H9 (cell line): ENCODE measurements at regions not wholly inside any gene's neighbourhood (a gene's known extent, or its start where the extent isn't known, plus 50 kb on each side); places are given as distances from the start of the nearest gene placed in this dataset.

Experiments used
- DNase-seq: peaks from one replicate; pipeline ENCODE4 v3.0.0-alpha.2; 2017
- H2AFZ ChIP-seq: one replicate; pipeline ENCODE4 v1.6.1; 2013; ENCODE audit warnings: mild to moderate bottlenecking, low read length, control low read depth, moderate library complexity
- H2AK5ac ChIP-seq: 2 replicates; pipeline ENCODE4 v1.6.1; 2013; ENCODE audit warnings: low read length, control low read depth, mixed read lengths; ENCODE audit not compliant: insufficient read length
- H2BK120ac ChIP-seq: one replicate; pipeline ENCODE4 v1.6.1; 2013; ENCODE audit warnings: low read depth, mild to moderate bottlenecking, low read length, control low read depth, inconsistent platforms; ENCODE audit not compliant: poor library complexity, severe bottlenecking
- H2BK12ac ChIP-seq: 2 replicates; pipeline ENCODE4 v1.6.1; 2013; ENCODE audit warnings: low read length, control low read depth, mixed read lengths, low read depth; ENCODE audit not compliant: insufficient read length
- H2BK15ac ChIP-seq: 2 replicates; pipeline ENCODE4 v1.6.1; 2013; ENCODE audit warnings: low read depth, low read length, control low read depth
- H2BK20ac ChIP-seq: one replicate; pipeline ENCODE4 v1.6.1; 2013; ENCODE audit warnings: low read depth, mild to moderate bottlenecking, low read length, control low read depth, inconsistent platforms; ENCODE audit not compliant: poor library complexity, severe bottlenecking
- H2BK5ac ChIP-seq: 2 replicates; pipeline ENCODE4 v1.6.1; 2013; ENCODE audit warnings: low read length, control low read depth, mixed read lengths; ENCODE audit not compliant: insufficient read length
- H3K14ac ChIP-seq: 2 replicates; pipeline ENCODE4 v1.6.1; 2013; ENCODE audit warnings: low read length, control low read depth; ENCODE audit not compliant: insufficient read depth
- H3K18ac ChIP-seq: 2 replicates; pipeline ENCODE4 v1.6.1; 2013; ENCODE audit warnings: low read depth, mild to moderate bottlenecking, mixed read lengths, low read length, control low read depth; ENCODE audit not compliant: insufficient read length
- H3K23ac ChIP-seq: 2 replicates; pipeline ENCODE4 v1.6.1; 2013; ENCODE audit warnings: low read length, control low read depth, mixed read lengths, low read depth; ENCODE audit not compliant: insufficient read length
- H3K23me2 ChIP-seq: 2 replicates; pipeline ENCODE4 v1.6.1; 2013; ENCODE audit warnings: low read depth, mild to moderate bottlenecking, mixed read lengths, low read length, control low read depth; ENCODE audit not compliant: insufficient read length, poor library complexity, severe bottlenecking
- H3K27ac ChIP-seq: 2 replicates; pipeline ENCODE4 v1.5.1; 2013; ENCODE audit warnings: low read length, control low read depth, mixed read lengths, low read depth; ENCODE audit not compliant: insufficient read length
- H3K27me3 ChIP-seq: 2 replicates; pipeline ENCODE4 v1.6.1; 2013; ENCODE audit warnings: low read length, control low read depth, inconsistent platforms; ENCODE audit not compliant: insufficient read depth
- H3K4ac ChIP-seq: 2 replicates; pipeline ENCODE4 v1.6.1; 2013; ENCODE audit warnings: low read depth, mild to moderate bottlenecking, control low read depth, inconsistent platforms, low read length, moderate library complexity
- H3K4me1 ChIP-seq: 2 replicates; pipeline ENCODE4 v1.6.1; 2013; ENCODE audit warnings: low read length, control low read depth, inconsistent platforms; ENCODE audit not compliant: insufficient read depth
- H3K4me2 ChIP-seq: 2 replicates; pipeline ENCODE4 v1.6.1; 2013; ENCODE audit warnings: low read length, control low read depth, mixed read lengths; ENCODE audit not compliant: insufficient read length, insufficient read depth
- H3K56ac ChIP-seq: 2 replicates; pipeline ENCODE4 v1.6.1; 2013; ENCODE audit warnings: low read depth, mild to moderate bottlenecking, mixed read lengths, low read length, control low read depth; ENCODE audit not compliant: insufficient read length
- H3K79me1 ChIP-seq: 2 replicates; pipeline ENCODE4 v1.6.1; 2013; ENCODE audit warnings: low read depth, mild to moderate bottlenecking, moderate library complexity, low read length, control low read depth, inconsistent platforms; ENCODE audit not compliant: insufficient read depth, poor library complexity, severe bottlenecking
- H3K79me2 ChIP-seq: 2 replicates; pipeline ENCODE4 v1.6.1; 2013; ENCODE audit warnings: low read length, control low read depth, inconsistent platforms; ENCODE audit not compliant: insufficient read depth
- H3K9ac ChIP-seq: 2 replicates; pipeline ENCODE4 v1.6.1; 2013; ENCODE audit warnings: low read length, control low read depth, mixed read lengths; ENCODE audit not compliant: insufficient read length; ENCODE audit errors: extremely low read depth
- H3K9me3 ChIP-seq: one replicate; pipeline ENCODE4 v1.6.1; 2013; ENCODE audit warnings: low read depth, low read length, inconsistent platforms; ENCODE audit not compliant: control insufficient read depth
- H3T11ph ChIP-seq: one replicate; pipeline ENCODE4 v1.6.1; 2013; ENCODE audit warnings: mild to moderate bottlenecking, low read length, control low read depth, inconsistent platforms
- H4K20me1 ChIP-seq: one replicate; pipeline ENCODE4 v1.6.1; 2013; ENCODE audit not compliant: control insufficient read depth, insufficient read length, insufficient read depth
- H4K5ac ChIP-seq: 2 replicates; pipeline ENCODE4 v1.6.1; 2013; ENCODE audit warnings: low read depth, mild to moderate bottlenecking, mixed read lengths, low read length, control low read depth; ENCODE audit not compliant: insufficient read length
- H4K8ac ChIP-seq: replicated peaks from 2 replicates; pipeline ENCODE4 v1.6.1; 2013; ENCODE audit warnings: low read length, control low read depth, mixed read lengths, low read depth; ENCODE audit not compliant: insufficient read length
- H4K91ac ChIP-seq: 2 replicates; pipeline ENCODE4 v1.6.1; 2013; ENCODE audit warnings: low read depth, mild to moderate bottlenecking, moderate library complexity, mixed read lengths, low read length, control low read depth; ENCODE audit not compliant: insufficient read length
- H3K27ac Mint-ChIP-seq, 3 experiments: 2 replicates in 2 of 3; 3 replicates in 1 of 3; pipeline ENCODE4 v1.8.0; 2020 to 2021; ENCODE audit warnings: mixed read lengths in 3 of 3, mild to moderate bottlenecking in 1 of 3, moderate library complexity in 1 of 3
- H3K27me3 Mint-ChIP-seq: 2 replicates; pipeline ENCODE4 v1.8.0; 2021; ENCODE audit warnings: low read depth, mild to moderate bottlenecking, moderate library complexity, mixed read lengths
- H3K36me3 Mint-ChIP-seq, 3 experiments: 2 replicates in 2 of 3; 3 replicates in 1 of 3; pipeline ENCODE4 v1.8.0; 2020 to 2021; ENCODE audit warnings: low read depth in 3 of 3, mixed read lengths in 3 of 3; ENCODE audit not compliant: insufficient read depth in 1 of 3
- H3K4me1 Mint-ChIP-seq, 2 experiments: 2 replicates each; pipeline ENCODE4 v1.8.0; 2020; ENCODE audit warnings: mixed read lengths in 2 of 2
- H3K4me3 Mint-ChIP-seq, 2 experiments: 2 replicates in 1 of 2; 3 replicates in 1 of 2; pipeline ENCODE4 v1.8.0; 2020 to 2021; ENCODE audit warnings: mild to moderate bottlenecking in 2 of 2, mixed read lengths in 2 of 2, moderate library complexity in 1 of 2
- H3K9me3 Mint-ChIP-seq, 2 experiments: 2 replicates in 1 of 2; 3 replicates in 1 of 2; pipeline ENCODE4 v1.8.0; 2020; ENCODE audit warnings: mild to moderate bottlenecking in 2 of 2, mixed read lengths in 2 of 2, moderate library complexity in 1 of 2
- WGBS: extraction: QIAGEN DNeasy Blood & Tissue Kit; methylation state at CpG from one replicate; pipeline ENCODE4 v1.1.7; 2013; ENCODE audit warnings: missing lambda C conversion rate, low lambda C conversion rate, mixed read lengths; ENCODE audit not compliant: insufficient read length; ENCODE audit errors: extremely low coverage; 5-methylcytosine and 5-hydroxymethylcytosine counted together
- TF ChIP-seq, protein P1 (sequence below): fragments of 200-600 bp; sonication (generic); conservative IDR thresholded peaks from 3 replicates; pipeline ENCODE4 v1.8.0; 2021; ENCODE audit warnings: antibody characterized with exemption, mild to moderate bottlenecking

DNA sequence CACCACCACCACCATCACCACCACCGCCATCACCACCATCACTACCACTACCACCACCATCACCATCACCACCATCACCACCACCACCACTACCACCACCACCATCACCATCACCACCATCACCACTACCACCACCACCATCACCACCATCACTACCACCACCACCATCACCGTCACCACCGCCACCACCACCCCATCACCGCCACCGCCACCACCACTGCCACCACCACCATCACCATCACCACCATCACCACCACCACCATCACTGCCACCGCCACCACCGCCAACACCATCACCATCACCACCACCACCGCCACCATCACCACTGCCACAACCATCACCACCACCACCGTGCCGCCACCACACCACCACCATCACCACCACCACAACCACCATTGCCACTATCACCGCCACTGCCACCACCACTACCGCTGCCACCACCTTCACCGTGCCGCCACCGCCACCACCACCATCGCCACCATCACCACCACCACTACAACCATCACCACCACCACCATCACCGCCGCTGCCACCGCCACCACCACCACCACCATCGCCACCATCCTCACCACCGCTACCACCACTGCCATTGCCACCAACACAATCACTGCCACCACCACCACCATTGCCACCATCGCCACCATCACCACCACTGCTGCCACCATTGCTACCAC is 1511.3 kb upstream of the AGA start:
- no peaks in the 10 kb centered on the region for H3K4me1 ChIP-seq
- no peaks in the 10 kb centered on the region for H3K27me3 ChIP-seq
- no peak overlapping the region for H2AFZ ChIP-seq
- H3K27ac Mint-ChIP-seq, result no peak overlapping the region
- H3K14ac ChIP-seq, result no peak overlapping the region
- H3K9ac ChIP-seq, result no peak overlapping the region
- no peak overlapping the region for H2BK5ac ChIP-seq
- no peak overlapping the region for H3K56ac ChIP-seq
- H3T11ph ChIP-seq, result no peak overlapping the region
- H3K9me3 Mint-ChIP-seq, result peaks cover 14 to 19% of the 10 kb centered on the region in 2 experiments
- no peak for DNase-seq
- H4K20me1 ChIP-seq, result peaks cover 2% of the 10 kb centered on the region
- no peak overlapping the region for H3K4ac ChIP-seq
- H2BK12ac ChIP-seq, result no peak overlapping the region
- no peak overlapping the region for H4K5ac ChIP-seq
- no peak overlapping the region for H3K23ac ChIP-seq
- no peaks in the 10 kb centered on the region for H3K27me3 Mint-ChIP-seq
- TF ChIP-seq, protein P1, sequence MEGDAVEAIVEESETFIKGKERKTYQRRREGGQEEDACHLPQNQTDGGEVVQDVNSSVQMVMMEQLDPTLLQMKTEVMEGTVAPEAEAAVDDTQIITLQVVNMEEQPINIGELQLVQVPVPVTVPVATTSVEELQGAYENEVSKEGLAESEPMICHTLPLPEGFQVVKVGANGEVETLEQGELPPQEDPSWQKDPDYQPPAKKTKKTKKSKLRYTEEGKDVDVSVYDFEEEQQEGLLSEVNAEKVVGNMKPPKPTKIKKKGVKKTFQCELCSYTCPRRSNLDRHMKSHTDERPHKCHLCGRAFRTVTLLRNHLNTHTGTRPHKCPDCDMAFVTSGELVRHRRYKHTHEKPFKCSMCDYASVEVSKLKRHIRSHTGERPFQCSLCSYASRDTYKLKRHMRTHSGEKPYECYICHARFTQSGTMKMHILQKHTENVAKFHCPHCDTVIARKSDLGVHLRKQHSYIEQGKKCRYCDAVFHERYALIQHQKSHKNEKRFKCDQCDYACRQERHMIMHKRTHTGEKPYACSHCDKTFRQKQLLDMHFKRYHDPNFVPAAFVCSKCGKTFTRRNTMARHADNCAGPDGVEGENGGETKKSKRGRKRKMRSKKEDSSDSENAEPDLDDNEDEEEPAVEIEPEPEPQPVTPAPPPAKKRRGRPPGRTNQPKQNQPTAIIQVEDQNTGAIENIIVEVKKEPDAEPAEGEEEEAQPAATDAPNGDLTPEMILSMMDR, result no peak
- H3K9me3 ChIP-seq, result no peaks in the 10 kb centered on the region
- no peak overlapping the region for H2BK15ac ChIP-seq
- H3K23me2 ChIP-seq, result peaks cover 4% of the 10 kb centered on the region
- WGBS, result no CpG with 5 or more reads among the region's 22 CpGs
- no peak overlapping the region for H2BK20ac ChIP-seq
- no peak overlapping the region for H4K8ac ChIP-seq
- no peaks in the 10 kb centered on the region for H3K79me2 ChIP-seq
- H4K91ac ChIP-seq, result no peak overlapping the region
- peaks cover 4 to 19% (median 5%) of the 10 kb centered on the region in 3 experiments for H3K36me3 Mint-ChIP-seq
- no peak overlapping the region for H3K18ac ChIP-seq
- no peak overlapping the region for H2BK120ac ChIP-seq
- H3K79me1 ChIP-seq, result no peaks in the 10 kb centered on the region
- no peak overlapping the region for H2AK5ac ChIP-seq
- H3K27ac ChIP-seq, result no peak overlapping the region
- no peak overlapping the region for H3K4me3 Mint-ChIP-seq
- no peak overlapping the region for H3K4me2 ChIP-seq
- H3K4me1 Mint-ChIP-seq, result no peaks in the 10 kb centered on the region
